Upper lobe of left lung (tissue), 6 donors: ENCODE measurements at regions not wholly inside any gene's neighbourhood (a gene's known extent, or its start where the extent isn't known, plus 50 kb on each side); places are given as distances from the start of the nearest gene placed in this dataset.

Experiments
- ATAC-seq, 2 donors: fragments of 200-7000 bp; cut with Tn5 transposase; one replicate each; pipeline ENCODE4 v1.9.1; 2022; ENCODE audit warnings: mild to moderate bottlenecking in 2 of 2, moderate library complexity in 2 of 2; ENCODE audit not compliant: low FRiP score in 2 of 2
- DNase-seq, 2 donors: peaks; one replicate each; pipeline ENCODE4 v3.0.0-alpha.2; 2019 to 2020
- H3K27ac ChIP-seq, 4 donors: fragments of 200-600 bp; sonication (generic); one replicate each; pipeline ENCODE4 v1.5.1; 2016 to 2019
- H3K27me3 ChIP-seq, 4 donors: fragments of 200-600 bp; sonication (generic); one replicate each; pipeline ENCODE4 v1.5.1; 2017 to 2019
- H3K36me3 ChIP-seq, 4 donors: fragments of 200-600 bp; sonication (generic); one replicate each; pipeline ENCODE4 v1.5.1; 2016 to 2019
- H3K4me1 ChIP-seq, 4 donors: fragments of 200-600 bp; sonication (generic); one replicate each; pipeline ENCODE4 v1.5.1; 2018 to 2019
- H3K4me3 ChIP-seq, 4 donors: fragments of 200-600 bp; sonication (generic); one replicate each; pipeline ENCODE4 v1.5.1; 2017 to 2019; ENCODE audit warnings: mild to moderate bottlenecking in 2 of 4, moderate library complexity in 1 of 4
- H3K9me3 ChIP-seq, 4 donors: fragments of 200-600 bp; sonication (generic); one replicate each; pipeline ENCODE4 v1.5.1; 2018 to 2019
- EP300 ChIP-seq, 4 donors: sonication (generic); formaldehyde crosslinking; IDR thresholded peaks; one replicate each; pipeline ENCODE4 v1.5.1; 2017; ENCODE audit warnings: antibody characterized with exemption in 4 of 4, control low read depth in 2 of 4
- POLR2A ChIP-seq, 4 donors: fragments of 450-650 bp; IDR thresholded peaks; one replicate each; pipeline ENCODE4 v1.5.1; 2016 to 2017; ENCODE audit warnings: antibody characterized with exemption in 4 of 4, mild to moderate bottlenecking in 2 of 4
- POLR2AphosphoS5 ChIP-seq, 2 donors: sonication (generic); formaldehyde crosslinking; IDR thresholded peaks; one replicate each; pipeline ENCODE4 v1.5.1; 2017; ENCODE audit warnings: antibody characterized with exemption in 2 of 2
- WGBS, 2 donors: methylation state at CpG; one replicate each; pipeline ENCODE4 v1.1.5; 2017 to 2018; 5-methylcytosine and 5-hydroxymethylcytosine counted together
- TF ChIP-seq, protein P1 (sequence below), 6 experiments: fragments of 450-650 bp in 4 of 6; fragments of 200-600 bp in 2 of 6; sonication (generic) in 2 of 6; IDR thresholded peaks; one replicate each; pipeline ENCODE4 v1.5.1; 2016 to 2019; ENCODE audit warnings: antibody characterized with exemption in 6 of 6
- donor health status: DM: no; HTN: no; CAD: no; lungs with moderate emphysema.
- donor health status: DM: no; HTN: yes; CAD: no; lungs with severe emphysema.

GRCh38 chr16:63183743-63184142 lies 1147.5 kb upstream of the CDH8 start:
- no peak for ATAC-seq
- no peaks in the 10 kb centered on the region for H3K4me1 ChIP-seq
- TF ChIP-seq, protein P1, sequence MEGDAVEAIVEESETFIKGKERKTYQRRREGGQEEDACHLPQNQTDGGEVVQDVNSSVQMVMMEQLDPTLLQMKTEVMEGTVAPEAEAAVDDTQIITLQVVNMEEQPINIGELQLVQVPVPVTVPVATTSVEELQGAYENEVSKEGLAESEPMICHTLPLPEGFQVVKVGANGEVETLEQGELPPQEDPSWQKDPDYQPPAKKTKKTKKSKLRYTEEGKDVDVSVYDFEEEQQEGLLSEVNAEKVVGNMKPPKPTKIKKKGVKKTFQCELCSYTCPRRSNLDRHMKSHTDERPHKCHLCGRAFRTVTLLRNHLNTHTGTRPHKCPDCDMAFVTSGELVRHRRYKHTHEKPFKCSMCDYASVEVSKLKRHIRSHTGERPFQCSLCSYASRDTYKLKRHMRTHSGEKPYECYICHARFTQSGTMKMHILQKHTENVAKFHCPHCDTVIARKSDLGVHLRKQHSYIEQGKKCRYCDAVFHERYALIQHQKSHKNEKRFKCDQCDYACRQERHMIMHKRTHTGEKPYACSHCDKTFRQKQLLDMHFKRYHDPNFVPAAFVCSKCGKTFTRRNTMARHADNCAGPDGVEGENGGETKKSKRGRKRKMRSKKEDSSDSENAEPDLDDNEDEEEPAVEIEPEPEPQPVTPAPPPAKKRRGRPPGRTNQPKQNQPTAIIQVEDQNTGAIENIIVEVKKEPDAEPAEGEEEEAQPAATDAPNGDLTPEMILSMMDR (IDR thresholded peaks at IDR 0.05), result no peak
- TF ChIP-seq EP300 (IDR thresholded peaks at IDR 0.05), result no peak
- no peak for TF ChIP-seq POLR2A (IDR thresholded peaks at IDR 0.05)
- no peak for TF ChIP-seq POLR2AphosphoS5 (IDR thresholded peaks at IDR 0.05)
- H3K9me3 ChIP-seq, result no peaks in the 10 kb centered on the region
- no peak overlapping the region for H3K4me3 ChIP-seq
- H3K27me3 ChIP-seq, result no peaks in the 10 kb centered on the region
- H3K36me3 ChIP-seq, result no peaks in the 10 kb centered on the region
- no peak overlapping the region for H3K27ac ChIP-seq
- DNase-seq, result no peak
- WGBS, 2 donors, result 25 to 61% methylated on average over 2 of the region's 2 CpGs

- no peak for TF ChIP-seq EP300 (IDR thresholded peaks at IDR 0.05)
- TF ChIP-seq POLR2A (IDR thresholded peaks at IDR 0.05), result no peak
- TF ChIP-seq, protein P1 (IDR thresholded peaks at IDR 0.05), result no peak
- no peak for TF ChIP-seq POLR2AphosphoS5 (IDR thresholded peaks at IDR 0.05)
- Histone ChIP-seq H3K4me3 (no peak overlapping the region), H3K4me1 (no peaks in the 10 kb centered on the region), H3K27ac (no peak overlapping the region), H3K9me3 (no peaks in the 10 kb centered on the region), H3K27me3 (no peaks in the 10 kb centered on the region), H3K36me3 (no peaks in the 10 kb centered on the region)
- ATAC-seq (no peak), DNase-seq (no peak)
These were observed 1139.1 kb upstream of the CDH8 start for GRCh38 chr16:63175313-63175712.

DNA sequence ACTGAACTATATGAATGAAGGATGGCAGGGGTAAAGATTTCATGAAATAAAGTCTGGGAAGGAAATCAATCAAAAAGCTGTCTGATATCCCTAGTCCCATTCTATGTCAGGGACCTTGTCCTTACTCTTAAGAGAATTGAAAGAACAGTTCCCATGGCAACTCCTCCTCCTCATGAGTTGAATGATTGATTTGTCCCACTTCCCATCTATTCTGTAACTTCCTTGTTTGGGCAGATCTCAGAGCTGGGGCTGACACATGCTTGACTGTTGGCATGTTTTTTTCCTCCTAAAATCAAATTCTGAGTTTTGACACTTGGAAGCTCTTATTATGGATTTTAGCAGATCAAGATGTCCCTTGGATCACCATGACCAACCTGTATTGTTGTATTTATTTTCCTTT lies 1138.6 kb upstream of the CDH8 start:
- Histone ChIP-seq H3K4me3 (no peak overlapping the region), H3K27me3 (no peaks in the 10 kb centered on the region), H3K36me3 (no peaks in the 10 kb centered on the region), H3K27ac (no peak overlapping the region), H3K4me1 (no peaks in the 10 kb centered on the region), H3K9me3 (no peaks in the 10 kb centered on the region)
- DNase-seq, result no peak
- TF ChIP-seq POLR2AphosphoS5 (IDR thresholded peaks at IDR 0.05) (no peak), POLR2A (IDR thresholded peaks at IDR 0.05) (no peak), EP300 (IDR thresholded peaks at IDR 0.05) (no peak)
- TF ChIP-seq, protein P1 (IDR thresholded peaks at IDR 0.05), result no peak
- ATAC-seq, result no peak

- Histone ChIP-seq H3K36me3 (no peaks in the 10 kb centered on the region), H3K27me3 (no peaks in the 10 kb centered on the region), H3K9me3 (no peaks in the 10 kb centered on the region), H3K4me1 (no peaks in the 10 kb centered on the region), H3K4me3 (no peak overlapping the region), H3K27ac (no peak overlapping the region)
- no peak for ATAC-seq
- DNase-seq, result no peak
- TF ChIP-seq, protein P1 (IDR thresholded peaks at IDR 0.05), result no peak
- TF ChIP-seq EP300 (IDR thresholded peaks at IDR 0.05) (no peak), POLR2A (IDR thresholded peaks at IDR 0.05) (no peak), POLR2AphosphoS5 (IDR thresholded peaks at IDR 0.05) (no peak)
These were observed 1135.3 kb upstream of the CDH8 start for GRCh38 chr16:63171545-63171944.

- Histone ChIP-seq H3K36me3 (no peaks in the 10 kb centered on the region), H3K9me3 (no peaks in the 10 kb centered on the region), H3K4me3 (no peak overlapping the region), H3K27me3 (no peaks in the 10 kb centered on the region), H3K27ac (no peak overlapping the region), H3K4me1 (no peaks in the 10 kb centered on the region)
- DNase-seq (no peak), ATAC-seq (no peak)
- WGBS, 2 donors, result 93 to 100% methylated on average over 2 of the region's 2 CpGs
- TF ChIP-seq, protein P1 (IDR thresholded peaks at IDR 0.05), result no peak
- TF ChIP-seq EP300 (IDR thresholded peaks at IDR 0.05) (no peak), POLR2A (IDR thresholded peaks at IDR 0.05) (no peak), POLR2AphosphoS5 (IDR thresholded peaks at IDR 0.05) (no peak)
These were observed 1132.9 kb upstream of the CDH8 start for GRCh38 chr16:63169100-63169499.
